CD4-positive, alpha-beta T cell treated with Interleukin-12 subunit alpha and Interleukin-12 subunit beta, for 1 hour (primary cell): ENCODE measurements at regions not wholly inside any gene's neighbourhood (a gene's known extent, or its start where the extent isn't known, plus 50 kb on each side); places are given as distances from the start of the nearest gene placed in this dataset.

Source experiments
- DNase-seq: peaks from one replicate; pipeline ENCODE4 v3.0.0-alpha.2; 2020

- DNase-seq = no peak
These were observed 56.9 kb upstream of the PPP2R2D start for GRCh38 chr10:131843881-131844284.

GRCh38 chr10:131844529-131845084 lies 56.2 kb upstream of the PPP2R2D start:
- DNase-seq = no peak

- no peak for DNase-seq
These were observed 55.1 kb upstream of the PPP2R2D start for GRCh38 chr10:131845505-131846239.

GRCh38 chr10:131846240-131847101 lies 54.3 kb upstream of the PPP2R2D start:
- no peak for DNase-seq

- DNase-seq = no peak
These were observed 53.5 kb upstream of the PPP2R2D start for GRCh38 chr10:131847241-131847783.

- DNase-seq = no peak
These were observed 52.5 kb upstream of the PPP2R2D start for GRCh38 chr10:131848296-131848695.

- DNase-seq = no peak
These were observed 51.8 kb upstream of the PPP2R2D start for GRCh38 chr10:131848741-131849590.

GRCh38 chr10:131849591-131850382 lies 51.0 kb upstream of the PPP2R2D start:
- DNase-seq = no peak

- DNase-seq = no peak
These were observed 50.4 kb upstream of the PPP2R2D start for GRCh38 chr10:131850383-131850870.
